GM13976 (cell line): ENCODE measurements at regions not wholly inside any gene's neighbourhood (a gene's known extent, or its start where the extent isn't known, plus 50 kb on each side); places are given as distances from the start of the nearest gene placed in this dataset.

Experiments
- DNase-seq: peaks from one replicate; pipeline ENCODE4 v3.0.0; 2012; ENCODE audit warnings: low spot score
- in situ Hi-C: fragments of 300-500 bp; cut with MboI; formaldehyde crosslinking; loops from one replicate; pipeline ENCODE4 v1.12.0; 2022; ENCODE audit warnings: low sequenced_read_pairs, mixed read lengths, inconsistent platforms; ENCODE audit not compliant: unreplicated experiment
- TF ChIP-seq, protein P1 (sequence below): IDR thresholded peaks from 2 replicates; pipeline ENCODE4 v1.5.1; 2012; ENCODE audit warnings: borderline replicate concordance, mild to moderate bottlenecking; ENCODE audit not compliant: insufficient read depth; ENCODE audit errors: extremely low read depth, missing control alignments, control extremely low read depth

DNA sequence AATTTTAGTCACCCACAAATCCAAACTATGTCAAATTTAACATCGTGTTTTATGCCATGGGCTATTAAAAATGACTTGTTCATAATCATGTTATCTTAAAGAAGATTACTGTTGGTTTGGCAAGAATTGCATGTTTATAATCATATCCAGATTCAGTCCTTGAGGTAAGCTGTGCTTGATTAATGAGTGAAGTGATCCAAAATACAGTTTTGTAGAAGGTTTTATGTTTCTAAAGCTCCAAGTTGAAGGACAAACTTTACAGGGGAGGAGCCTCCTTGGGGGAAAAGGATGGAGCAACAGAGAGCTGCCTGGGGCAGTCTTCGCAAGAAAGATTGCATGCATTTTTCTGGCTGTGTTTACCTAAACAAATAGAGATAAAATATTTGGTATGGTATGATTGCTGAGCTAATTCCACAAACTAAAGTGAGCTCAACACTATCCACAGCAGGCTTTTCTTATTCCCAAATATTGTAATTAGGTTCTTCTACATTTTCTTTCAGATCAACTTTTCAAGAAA lies 189.5 kb upstream of the TYRP1 start:
- TF ChIP-seq, protein P1, sequence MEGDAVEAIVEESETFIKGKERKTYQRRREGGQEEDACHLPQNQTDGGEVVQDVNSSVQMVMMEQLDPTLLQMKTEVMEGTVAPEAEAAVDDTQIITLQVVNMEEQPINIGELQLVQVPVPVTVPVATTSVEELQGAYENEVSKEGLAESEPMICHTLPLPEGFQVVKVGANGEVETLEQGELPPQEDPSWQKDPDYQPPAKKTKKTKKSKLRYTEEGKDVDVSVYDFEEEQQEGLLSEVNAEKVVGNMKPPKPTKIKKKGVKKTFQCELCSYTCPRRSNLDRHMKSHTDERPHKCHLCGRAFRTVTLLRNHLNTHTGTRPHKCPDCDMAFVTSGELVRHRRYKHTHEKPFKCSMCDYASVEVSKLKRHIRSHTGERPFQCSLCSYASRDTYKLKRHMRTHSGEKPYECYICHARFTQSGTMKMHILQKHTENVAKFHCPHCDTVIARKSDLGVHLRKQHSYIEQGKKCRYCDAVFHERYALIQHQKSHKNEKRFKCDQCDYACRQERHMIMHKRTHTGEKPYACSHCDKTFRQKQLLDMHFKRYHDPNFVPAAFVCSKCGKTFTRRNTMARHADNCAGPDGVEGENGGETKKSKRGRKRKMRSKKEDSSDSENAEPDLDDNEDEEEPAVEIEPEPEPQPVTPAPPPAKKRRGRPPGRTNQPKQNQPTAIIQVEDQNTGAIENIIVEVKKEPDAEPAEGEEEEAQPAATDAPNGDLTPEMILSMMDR = no peak
- DNase-seq = no peak
- in situ Hi-C loops = no loop called here

DNA sequence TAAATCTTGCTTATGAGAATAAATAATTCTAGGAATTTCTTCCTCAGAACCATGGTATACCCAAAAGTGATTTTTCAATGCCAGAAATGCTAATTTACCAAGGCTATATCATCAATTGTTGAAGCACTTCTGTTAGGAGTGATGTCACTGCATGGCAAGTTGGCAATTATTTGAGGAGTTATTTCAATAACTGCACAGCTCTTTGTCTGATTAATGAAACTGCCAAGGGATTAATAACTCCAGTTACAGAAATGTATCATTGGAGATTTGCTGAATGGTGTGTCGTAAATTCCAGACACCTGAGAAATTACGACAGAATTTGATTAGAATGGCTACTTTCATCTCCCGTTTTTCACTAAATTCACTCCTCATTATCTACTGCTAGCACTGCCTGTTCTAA lies 182.6 kb upstream of the TYRP1 start:
- TF ChIP-seq, protein P1 = no peak
- DNase-seq = no peak
- in situ Hi-C loops = no loop called here

DNA sequence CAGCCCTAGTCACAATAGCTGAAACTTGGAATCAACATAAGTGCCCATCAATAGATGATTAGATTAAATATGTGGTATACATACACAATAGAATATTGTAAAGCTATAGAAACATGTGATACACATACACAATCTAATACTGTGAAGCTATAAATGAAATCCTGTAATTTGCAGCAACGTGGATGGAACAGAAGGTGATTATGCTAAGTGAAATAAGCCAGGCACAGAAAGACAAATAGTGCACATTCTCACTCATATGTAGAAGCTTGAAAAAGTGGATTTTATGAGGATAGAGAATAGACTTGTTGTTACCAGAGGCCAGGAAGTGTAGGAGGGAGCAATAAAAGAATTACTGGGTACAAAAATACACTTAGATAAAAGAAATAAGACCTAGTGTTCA lies 181.5 kb upstream of the TYRP1 start:
- in situ Hi-C loops = no loop called here
- no peak for DNase-seq
- TF ChIP-seq, protein P1 = no peak

DNA sequence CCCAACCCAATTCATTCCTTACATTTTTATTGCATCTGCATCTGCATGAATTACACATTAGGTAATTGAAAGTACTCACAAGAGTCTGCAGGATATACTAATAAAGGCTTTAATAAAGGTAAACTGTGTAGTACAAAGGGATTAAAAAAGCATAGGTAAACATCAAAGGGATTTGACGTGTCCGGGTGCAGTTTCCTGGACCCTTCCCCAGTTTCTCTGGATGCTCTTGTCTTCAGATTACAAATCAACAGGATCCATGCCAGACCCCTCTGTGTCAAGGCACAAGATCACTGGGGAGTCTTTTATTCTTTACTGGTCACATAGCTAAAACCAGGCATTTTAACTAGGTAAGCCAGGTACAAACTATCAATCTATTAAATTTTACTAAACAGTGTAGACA lies 177.2 kb upstream of the TYRP1 start:
- TF ChIP-seq, protein P1 = no peak
- in situ Hi-C loops = no loop called here

DNA sequence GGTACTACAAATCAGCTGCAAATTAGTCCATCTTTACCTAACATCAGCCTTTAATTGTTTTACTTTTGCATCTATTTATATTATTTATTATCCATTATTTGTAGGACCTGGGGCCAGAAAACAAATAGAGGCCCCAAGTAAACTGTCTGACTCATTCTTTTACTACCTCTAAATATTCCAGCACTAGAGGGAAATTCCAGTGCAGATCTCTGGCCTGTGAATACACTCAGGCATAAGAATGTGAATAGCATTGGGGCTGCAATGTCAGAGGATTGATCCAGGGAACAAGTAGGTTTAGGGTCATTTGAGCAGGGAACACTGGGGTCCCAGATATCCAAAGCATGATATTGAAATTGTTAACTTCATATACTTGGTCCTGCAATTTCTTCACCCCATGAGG lies 176.6 kb upstream of the TYRP1 start:
- in situ Hi-C loops = no loop called here
- DNase-seq = no peak
- TF ChIP-seq, protein P1 = no peak

More for the DNA sequence above, 177.2 kb upstream of the TYRP1 start:
- DNase-seq = no peak

DNA sequence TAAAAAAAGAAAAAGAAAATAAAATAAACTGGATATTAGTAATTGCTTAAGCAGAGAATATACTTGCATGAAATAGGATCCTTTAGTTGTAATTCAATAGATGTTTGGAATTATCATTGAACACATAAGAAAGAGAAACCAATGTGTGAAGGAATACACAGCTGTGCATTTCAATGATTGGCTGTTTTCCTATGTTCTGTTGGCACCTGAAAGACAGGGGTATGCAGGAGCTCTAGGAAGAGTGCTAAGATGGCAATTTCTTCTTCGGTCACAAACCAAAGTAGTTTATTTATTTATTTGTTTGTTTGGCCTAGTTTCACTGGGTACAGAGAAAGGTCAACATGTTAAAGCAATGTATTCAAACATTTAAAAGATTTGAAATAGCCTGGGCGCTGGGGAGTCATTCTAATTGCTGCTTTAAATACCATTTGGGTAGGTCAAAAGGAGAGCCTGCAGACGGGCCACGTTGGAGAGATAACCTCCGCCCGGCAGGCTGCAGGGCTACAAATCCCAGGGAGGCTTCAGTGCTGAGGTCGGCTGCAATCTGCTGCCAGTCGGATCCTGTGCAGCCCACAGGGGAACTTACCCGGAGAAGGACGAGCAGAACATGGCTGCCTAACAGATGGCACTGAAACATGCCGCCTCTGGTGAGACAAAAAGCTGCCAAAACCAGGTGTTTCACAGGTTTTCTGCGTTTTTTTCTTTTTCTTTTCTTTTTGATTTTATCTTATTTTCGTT lies 154.2 kb upstream of the TYRP1 start:
- TF ChIP-seq, protein P1 = no peak
- in situ Hi-C loops = no loop called here

More for the DNA sequence above, 154.2 kb upstream of the TYRP1 start:
- DNase-seq = no peak
